ENCODE measurements at regions not wholly inside any gene's neighbourhood (a gene's known extent, or its start where the extent isn't known, plus 50 kb on each side); places are given as distances from the start of the nearest gene placed in this dataset.

GRCh38 chr18:66759050-66759828 is 155.3 kb upstream of the CDH19 start:
- no peak for DNase-seq
- Mint-ChIP-seq H3K9me3 (no peaks in the 10 kb centered on the region), H3K4me1 (peaks cover 23 to 27% of the 10 kb centered on the region in 2 experiments), H3K4me3 (peak overlapping the region in 1 of 2 experiments; percentile 48; a peak in 1 of 5 replicates), H3K27me3 (ENCODE audit: low read depth) (no peaks in the 10 kb centered on the region), H3K36me3 (ENCODE audit: insufficient read depth in 1 of 3, low read depth in 3 of 3) (peaks cover 0 to 5% (median 0%) of the 10 kb centered on the region in 3 experiments; a peak in 1 of 7 replicates), H3K27ac (0 out of 7 replicates have a peak overlapping the region, but pooled peaks of 1 of the 3 experiments have one; percentile 24)
- no CpG with 5 or more reads among the region's 6 CpGs for WGBS (ENCODE audit: extremely low coverage, insufficient read length, low lambda C conversion rate)
- Histone ChIP-seq H4K91ac (ENCODE audit: insufficient read length, low read depth, low read length) (no peak overlapping the region), H3K79me1 (ENCODE audit: insufficient read depth, low read depth, low read length, poor library complexity, severe bottlenecking) (no peaks in the 10 kb centered on the region), H3K23me2 (ENCODE audit: insufficient read length, low read depth, low read length, poor library complexity, severe bottlenecking) (no peaks in the 10 kb centered on the region), H3K23ac (ENCODE audit: insufficient read length, low read depth, low read length) (no peak overlapping the region), H3K14ac (ENCODE audit: insufficient read depth, low read length) (no peak overlapping the region), H4K20me1 (ENCODE audit: control insufficient read depth, insufficient read depth, insufficient read length) (no peaks in the 10 kb centered on the region), H3K4ac (ENCODE audit: low read depth, low read length) (no peak overlapping the region), H2BK20ac (ENCODE audit: low read depth, low read length, poor library complexity, severe bottlenecking) (no peak overlapping the region), H3T11ph (ENCODE audit: low read length) (no peak overlapping the region), H3K9me3 (ENCODE audit: control insufficient read depth, low read depth, low read length) (no peaks in the 10 kb centered on the region), H4K8ac (replicated peaks; ENCODE audit: insufficient read length, low read depth, low read length) (no peak overlapping the region), H2BK12ac (ENCODE audit: insufficient read length, low read depth, low read length) (no peak overlapping the region), H3K4me1 (ENCODE audit: insufficient read depth, low read length) (peaks cover 2% of the 10 kb centered on the region; the same call in 1 of the 2 replicates), H3K56ac (ENCODE audit: insufficient read length, low read depth, low read length) (no peak overlapping the region), H3K4me2 (ENCODE audit: insufficient read depth, insufficient read length, low read length) (peak overlapping the region; percentile 19), H2BK120ac (ENCODE audit: low read depth, low read length, poor library complexity, severe bottlenecking) (no peak overlapping the region), H2AFZ (ENCODE audit: low read length) (no peak overlapping the region), H2BK15ac (ENCODE audit: low read depth, low read length) (no peak overlapping the region), H2AK5ac (ENCODE audit: insufficient read length, low read length) (no peak overlapping the region), H3K27me3 (ENCODE audit: insufficient read depth, low read length) (no peaks in the 10 kb centered on the region), H4K5ac (ENCODE audit: insufficient read length, low read depth, low read length) (no peak overlapping the region), H2BK5ac (ENCODE audit: insufficient read length, low read length) (no peak overlapping the region), H3K79me2 (ENCODE audit: insufficient read depth, low read length) (no peaks in the 10 kb centered on the region), H3K9ac (ENCODE audit: extremely low read depth, insufficient read length, low read length) (no peak overlapping the region), H3K18ac (ENCODE audit: insufficient read length, low read depth, low read length) (no peak overlapping the region), H3K27ac (ENCODE audit: insufficient read length, low read depth, low read length) (no peak overlapping the region)
- TF ChIP-seq, protein P1, sequence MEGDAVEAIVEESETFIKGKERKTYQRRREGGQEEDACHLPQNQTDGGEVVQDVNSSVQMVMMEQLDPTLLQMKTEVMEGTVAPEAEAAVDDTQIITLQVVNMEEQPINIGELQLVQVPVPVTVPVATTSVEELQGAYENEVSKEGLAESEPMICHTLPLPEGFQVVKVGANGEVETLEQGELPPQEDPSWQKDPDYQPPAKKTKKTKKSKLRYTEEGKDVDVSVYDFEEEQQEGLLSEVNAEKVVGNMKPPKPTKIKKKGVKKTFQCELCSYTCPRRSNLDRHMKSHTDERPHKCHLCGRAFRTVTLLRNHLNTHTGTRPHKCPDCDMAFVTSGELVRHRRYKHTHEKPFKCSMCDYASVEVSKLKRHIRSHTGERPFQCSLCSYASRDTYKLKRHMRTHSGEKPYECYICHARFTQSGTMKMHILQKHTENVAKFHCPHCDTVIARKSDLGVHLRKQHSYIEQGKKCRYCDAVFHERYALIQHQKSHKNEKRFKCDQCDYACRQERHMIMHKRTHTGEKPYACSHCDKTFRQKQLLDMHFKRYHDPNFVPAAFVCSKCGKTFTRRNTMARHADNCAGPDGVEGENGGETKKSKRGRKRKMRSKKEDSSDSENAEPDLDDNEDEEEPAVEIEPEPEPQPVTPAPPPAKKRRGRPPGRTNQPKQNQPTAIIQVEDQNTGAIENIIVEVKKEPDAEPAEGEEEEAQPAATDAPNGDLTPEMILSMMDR (conservative IDR thresholded peaks at IDR 0.05), result no peak
